Frontal cortex (tissue), 3 donors: ENCODE measurements at regions not wholly inside any gene's neighbourhood (a gene's known extent, or its start where the extent isn't known, plus 50 kb on each side); places are given as distances from the start of the nearest gene placed in this dataset.
"Not testable (repeated sequence)": the region's sequence is repeated elsewhere in the genome, so short reads cannot be mapped to it uniquely, and the experiment has no call there.

ENCODE experiments used
- DNase-seq, 2 donors: peaks; one replicate each; pipeline ENCODE4 v3.0.0; 2012; ENCODE audit warnings: low spot score in 2 of 2
- FAIRE-seq: peaks from 2 replicates; lab custom pipeline; 2012; peaks lifted over from hg19 to GRCh38; lab: Jason Lieb, UNC
- donor health status: control.
- donor health status: control.
- donor health status: control.

GRCh38 chr6:1231941-1232340, 80.0 kb upstream of the FOXQ1 start:
- FAIRE-seq = no peak
- no peak for DNase-seq

GRCh38 chr6:1230689-1231605, 81.0 kb upstream of the FOXQ1 start:
- FAIRE-seq = no peak
- no peak for DNase-seq

- no peak for DNase-seq
- no peak for FAIRE-seq
Observed at GRCh38 chr6:1230281-1230680, 81.6 kb upstream of the FOXQ1 start.

- no peak for DNase-seq
- FAIRE-seq = no peak
Observed at GRCh38 chr6:1229808-1230207, 82.1 kb upstream of the FOXQ1 start.

DNA sequence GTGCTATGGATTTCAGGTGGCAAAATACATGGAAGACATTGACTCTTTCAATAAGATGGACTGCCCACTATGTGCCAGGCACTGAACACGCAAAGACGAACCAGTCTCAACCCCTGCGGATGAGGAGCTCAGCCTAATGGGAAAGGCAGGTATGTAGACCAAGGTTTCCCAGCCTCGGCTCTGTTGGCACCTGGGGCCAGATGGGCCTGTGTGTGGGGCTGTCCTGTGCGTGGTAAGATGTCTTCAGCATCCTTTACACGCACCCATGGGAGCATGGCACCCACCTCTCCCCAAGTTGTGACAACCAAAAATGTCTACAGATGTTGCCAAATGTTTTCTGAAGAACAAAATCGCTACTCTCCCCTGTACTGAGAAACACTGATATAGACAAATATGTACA, 82.6 kb upstream of the FOXQ1 start:
- FAIRE-seq (no peak), DNase-seq (no peak)

GRCh38 chr6:1228754-1229191, 83.1 kb upstream of the FOXQ1 start:
- no peak for DNase-seq
- no peak for FAIRE-seq

GRCh38 chr6:1227935-1228753, 83.8 kb upstream of the FOXQ1 start:
- FAIRE-seq (no peak), DNase-seq (no peak)

DNA sequence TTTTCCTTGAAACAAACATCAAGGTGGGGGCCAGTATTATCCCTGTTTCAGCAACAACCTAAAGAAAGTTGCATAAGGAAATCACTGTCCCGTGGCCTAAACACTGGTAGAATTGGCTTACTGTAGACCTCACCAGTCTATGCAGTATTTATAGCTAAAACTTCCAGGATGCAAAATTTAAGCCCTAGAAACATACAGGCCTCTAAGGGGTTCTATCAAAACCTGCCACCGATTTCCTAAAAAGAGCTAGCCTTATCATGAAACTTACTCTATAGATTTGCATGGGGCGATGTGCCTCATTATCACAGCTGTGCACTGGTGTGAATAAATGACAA, 84.3 kb upstream of the FOXQ1 start:
- no peak for DNase-seq
- FAIRE-seq = no peak

- FAIRE-seq = no peak
- no peak for DNase-seq
Observed at GRCh38 chr6:1226277-1227099, 85.4 kb upstream of the FOXQ1 start.

GRCh38 chr6:1224514-1224913, 87.4 kb upstream of the FOXQ1 start:
- FAIRE-seq = no peak
- DNase-seq = no peak

- FAIRE-seq = no peak
- DNase-seq = no peak
Observed at GRCh38 chr6:1222728-1223595, 88.9 kb upstream of the FOXQ1 start.

DNA sequence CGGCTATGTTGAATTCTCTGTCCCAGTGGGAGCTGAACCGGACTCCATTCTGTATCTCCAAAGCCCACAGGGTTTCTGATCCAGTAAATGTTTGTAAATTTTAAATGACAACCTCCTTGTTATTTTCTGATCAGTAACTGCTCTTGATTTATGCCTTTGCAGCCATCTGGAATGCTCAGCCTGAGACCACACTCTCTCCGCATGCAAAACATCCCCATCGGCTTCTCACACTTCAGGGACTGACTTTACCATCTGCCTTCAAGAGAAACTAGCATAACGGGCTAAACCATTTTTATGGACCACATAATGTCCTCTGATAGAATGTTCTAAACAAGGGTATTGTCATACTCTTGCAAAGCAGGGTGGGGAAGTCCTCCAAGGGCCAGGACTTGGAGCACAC, 94.5 kb upstream of the FOXQ1 start:
- FAIRE-seq (no peak), DNase-seq (no peak)

GRCh38 chr6:1216488-1216974, 95.4 kb upstream of the FOXQ1 start:
- FAIRE-seq = no peak

DNA sequence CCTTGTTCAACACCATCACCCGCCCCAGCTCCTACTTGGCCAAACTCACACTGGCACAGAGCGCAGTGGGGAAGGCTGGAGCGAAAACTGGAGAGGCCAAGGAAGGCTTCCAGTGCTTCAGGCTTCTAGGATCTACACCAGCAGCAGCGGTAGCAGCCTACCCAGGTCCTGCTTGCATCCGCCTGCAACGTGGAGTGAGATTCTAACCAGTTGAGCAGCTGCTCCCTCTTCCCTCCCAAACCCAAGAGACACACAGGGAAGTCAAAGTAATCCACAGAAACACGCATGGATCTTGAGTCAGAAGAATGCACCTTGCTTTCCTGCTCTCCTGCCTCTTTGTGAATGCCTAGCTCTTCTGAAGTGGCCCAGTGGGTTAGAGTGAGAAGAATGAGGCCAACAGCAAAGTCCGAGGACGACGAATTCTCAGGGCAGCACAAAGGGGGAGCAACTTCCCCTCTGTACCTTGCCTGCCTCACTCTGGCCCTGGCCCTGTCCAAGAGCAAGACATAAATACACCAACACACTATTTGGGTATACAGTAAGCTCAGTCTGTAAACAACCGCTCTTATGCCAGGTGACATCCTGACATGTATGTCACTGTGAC, 95.9 kb upstream of the FOXQ1 start:
- FAIRE-seq = no peak
- DNase-seq = no peak

More at GRCh38 chr6:1216488-1216974, 95.4 kb upstream of the FOXQ1 start:
- no peak for DNase-seq

- DNase-seq = no peak
- no peak for FAIRE-seq
Observed at GRCh38 chr6:1215023-1215422, 96.9 kb upstream of the FOXQ1 start.

GRCh38 chr6:1212919-1213318, 99.0 kb upstream of the FOXQ1 start:
- DNase-seq = no peak
- FAIRE-seq = no peak

- not testable (repeated sequence) for FAIRE-seq, DNase-seq
Observed at GRCh38 chr6:1212138-1212537, 99.8 kb upstream of the FOXQ1 start.

DNA sequence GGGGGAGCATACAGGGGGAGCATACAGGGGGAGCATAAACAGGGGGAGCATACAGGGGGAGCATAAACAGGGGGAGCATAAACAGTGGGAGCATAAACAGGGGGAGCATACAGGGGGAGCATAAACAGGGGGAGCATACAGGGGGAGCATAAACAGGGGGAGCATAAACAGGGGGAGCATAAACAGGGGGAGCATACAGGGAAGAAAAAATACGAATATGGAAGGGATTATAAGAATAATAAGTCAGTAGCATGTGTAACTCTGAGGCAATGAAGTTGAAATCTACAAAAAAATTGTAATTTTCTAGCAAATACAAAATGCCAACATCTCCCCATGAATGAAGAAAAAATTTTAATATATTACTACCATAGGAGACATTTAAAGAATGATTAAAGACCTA, 101.3 kb upstream of the FOXQ1 start:
- not testable (repeated sequence) for FAIRE-seq, DNase-seq

DNA sequence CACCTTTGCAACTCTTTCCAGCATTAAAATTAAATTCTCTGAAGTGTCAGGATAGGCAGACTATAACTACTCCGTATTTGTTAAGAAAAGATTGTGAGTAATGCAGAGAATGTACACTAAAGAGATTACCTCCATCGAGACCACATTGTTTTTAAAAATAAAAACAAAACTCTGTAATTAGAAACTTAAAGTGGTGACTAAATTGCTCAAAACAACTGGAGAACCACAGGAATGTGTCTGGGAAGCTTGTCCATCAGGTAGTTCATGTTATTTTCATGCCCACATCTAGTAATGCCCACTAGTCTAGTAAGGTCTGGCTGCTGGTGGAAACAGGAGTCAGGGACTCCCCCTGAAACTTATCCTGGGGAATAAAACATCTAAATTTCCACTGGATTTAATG, 103.0 kb upstream of the FOXQ1 start:
- no peak for FAIRE-seq
- DNase-seq = no peak
